ENCODE measurements at regions not wholly inside any gene's neighbourhood (a gene's known extent, or its start where the extent isn't known, plus 50 kb on each side); places are given as distances from the start of the nearest gene placed in this dataset.

DNA sequence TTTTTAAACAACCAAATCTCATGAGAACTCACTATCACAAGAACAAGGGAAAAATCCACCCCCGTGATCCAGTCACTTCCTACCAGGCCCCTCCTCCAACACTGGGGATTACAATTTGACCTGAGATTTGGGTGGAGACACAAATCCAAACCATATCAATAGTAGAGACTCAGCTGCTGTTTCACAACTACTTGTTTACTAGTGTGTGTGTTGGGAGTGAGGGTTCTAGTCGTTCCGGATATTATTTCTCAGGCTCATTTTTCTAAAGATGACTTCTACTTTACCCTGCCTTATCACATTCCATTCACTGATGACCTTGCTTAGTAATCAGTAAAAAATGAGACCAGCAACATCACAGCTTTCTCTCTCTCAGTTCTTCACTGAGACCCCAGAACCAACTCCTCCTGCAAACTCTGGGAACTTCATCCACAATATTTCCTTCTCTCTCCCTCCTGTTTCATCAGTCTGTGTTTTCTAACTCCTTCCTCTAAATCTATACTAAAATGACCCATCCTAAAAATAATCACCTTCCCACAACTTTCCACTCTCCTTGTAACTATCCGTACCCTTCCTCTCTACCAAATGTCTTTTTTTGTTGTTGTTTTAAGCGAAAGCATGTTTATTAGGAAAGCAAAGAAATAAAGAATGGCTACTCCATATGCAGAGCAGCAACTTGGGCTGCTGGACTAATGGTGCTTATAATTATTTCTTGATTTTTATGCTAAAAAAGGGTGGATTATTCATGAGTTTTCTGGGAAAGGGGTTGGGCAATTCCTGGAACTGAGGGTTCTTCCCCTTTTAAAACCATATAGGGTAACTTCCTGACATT, 121.5 kb upstream of the SPRY4 start:
- TF ChIP-seq POLR2A (IDR thresholded peaks at IDR 0.05; ENCODE audit: low read length) (no peak), GATA1 (IDR thresholded peaks at IDR 0.05; ENCODE audit: low read depth, low read length) (no peak)

All from erythroblast (primary cell).